CD4-positive, CD25-positive, alpha-beta regulatory T cell (primary cell): ENCODE measurements at regions not wholly inside any gene's neighbourhood (a gene's known extent, or its start where the extent isn't known, plus 50 kb on each side); places are given as distances from the start of the nearest gene placed in this dataset.

Experiments
- ATAC-seq, 2 donors: fragments of 150-1000 bp; cut with Tn5 transposase; one replicate each; pipeline ENCODE4 v1.10.0; 2021; ENCODE audit warnings: low read depth in 2 of 2, moderate number of reproducible peaks in 2 of 2, moderate library complexity in 1 of 2
- DNase-seq, 3 donors: peaks; one replicate each; pipeline versions ENCODE4 v3.0.0 to v3.0.0-alpha.2; 2012 to 2022; ENCODE audit warnings: mixed read lengths in 1 of 3
- H3K27ac ChIP-seq: one replicate; pipeline ENCODE4 v1.7.0; 2013; ENCODE audit warnings: mild to moderate bottlenecking, low read length; ENCODE audit not compliant: insufficient read depth, poor library complexity, severe bottlenecking
- H3K27me3 ChIP-seq: one replicate; pipeline ENCODE4 v1.7.0; 2013; ENCODE audit warnings: low read length; ENCODE audit not compliant: control insufficient read depth, insufficient read depth
- H3K36me3 ChIP-seq: one replicate; pipeline ENCODE4 v1.7.0; 2013; ENCODE audit warnings: mild to moderate bottlenecking, low read length, moderate library complexity; ENCODE audit not compliant: control insufficient read depth, insufficient read depth
- H3K4me1 ChIP-seq: 2 replicates; pipeline ENCODE4 v1.7.0; 2013; ENCODE audit warnings: mild to moderate bottlenecking, low read length; ENCODE audit not compliant: insufficient read depth, control insufficient read depth, poor library complexity, severe bottlenecking
- H3K4me3 ChIP-seq: one replicate; pipeline ENCODE4 v1.7.0; 2013; ENCODE audit warnings: low read depth, mild to moderate bottlenecking, low read length, moderate library complexity
- H3K9me3 ChIP-seq, 2 experiments: 1 replicate in 1 of 2; 2 replicates in 1 of 2; pipeline ENCODE4 v1.7.0; 2013; ENCODE audit warnings: low read length in 2 of 2, mild to moderate bottlenecking in 1 of 2, moderate library complexity in 1 of 2; ENCODE audit not compliant: control insufficient read depth in 2 of 2
- H3K27ac Mint-ChIP-seq, 3 donors: one replicate each; pipeline ENCODE4 v1.8.0; 2020 to 2022; ENCODE audit warnings: mild to moderate bottlenecking in 3 of 3, mixed read lengths in 3 of 3, moderate library complexity in 2 of 3
- H3K27me3 Mint-ChIP-seq: one replicate; pipeline ENCODE4 v1.8.0; 2022; ENCODE audit warnings: mild to moderate bottlenecking, mixed read lengths
- H3K36me3 Mint-ChIP-seq: one replicate; pipeline ENCODE4 v1.8.0; 2020; ENCODE audit warnings: mixed read lengths
- H3K4me1 Mint-ChIP-seq, 4 donors: one replicate each; pipeline ENCODE4 v1.8.0; 2020 to 2022; ENCODE audit warnings: mixed read lengths in 4 of 4, mild to moderate bottlenecking in 1 of 4
- H3K4me3 Mint-ChIP-seq, 4 donors: one replicate each; pipeline ENCODE4 v1.8.0; 2020 to 2022; ENCODE audit warnings: mild to moderate bottlenecking in 4 of 4, mixed read lengths in 4 of 4, moderate library complexity in 3 of 4
- H3K9me3 Mint-ChIP-seq, 7 donors: one replicate each; pipeline ENCODE4 v1.8.0; 2020 to 2022; ENCODE audit warnings: mixed read lengths in 7 of 7, mild to moderate bottlenecking in 3 of 7, moderate library complexity in 2 of 7

DNA sequence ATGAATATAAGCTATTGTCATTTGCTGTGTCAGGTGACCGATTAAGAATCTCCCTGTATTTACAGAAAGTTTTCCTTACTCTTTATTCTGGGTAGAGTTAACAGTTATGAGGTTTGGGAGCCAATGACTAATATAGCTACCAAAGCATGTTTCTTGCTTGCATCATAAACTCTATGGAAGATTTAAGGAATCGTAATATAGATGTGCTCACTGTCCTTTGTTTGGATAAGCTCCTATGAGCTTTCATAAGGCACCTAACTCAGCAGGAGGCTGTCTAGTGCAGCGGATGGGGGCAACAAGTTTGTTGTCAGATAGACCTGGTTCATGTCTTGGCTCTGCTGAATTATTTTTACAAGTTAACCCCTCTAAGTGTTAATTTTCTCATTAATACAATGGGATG is 75.0 kb upstream of the PAQR3 start:
- Mint-ChIP-seq H3K36me3 (no peaks in the 10 kb centered on the region), H3K9me3 (peaks cover 0 to 4% (median 0%) of the 10 kb centered on the region in 7 donors), H3K4me3 (no peak overlapping the region), H3K4me1 (no peaks in the 10 kb centered on the region), H3K27me3 (no peaks in the 10 kb centered on the region), H3K27ac (no peak overlapping the region)
- no peak overlapping the region for H3K27ac ChIP-seq
- H3K36me3 ChIP-seq, result no peaks in the 10 kb centered on the region
- no peaks in the 10 kb centered on the region for H3K27me3 ChIP-seq
- DNase-seq, result no peak
- no peak for ATAC-seq
- H3K9me3 ChIP-seq, result no peaks in the 10 kb centered on the region
- H3K4me1 ChIP-seq, result no peaks in the 10 kb centered on the region
- H3K4me3 ChIP-seq, result no peak overlapping the region

GRCh38 chr4:79013756-79014155 is 74.5 kb upstream of the PAQR3 start:
- no peaks in the 10 kb centered on the region for H3K36me3 Mint-ChIP-seq
- H3K9me3 ChIP-seq, result no peaks in the 10 kb centered on the region
- no peak overlapping the region for H3K27ac ChIP-seq
- H3K4me3 Mint-ChIP-seq, result no peak overlapping the region
- H3K27me3 Mint-ChIP-seq, result no peaks in the 10 kb centered on the region
- no peaks in the 10 kb centered on the region for H3K4me1 Mint-ChIP-seq
- ATAC-seq, result no peak
- no peak overlapping the region for H3K27ac Mint-ChIP-seq
- no peaks in the 10 kb centered on the region for H3K36me3 ChIP-seq
- no peaks in the 10 kb centered on the region for H3K27me3 ChIP-seq
- H3K9me3 Mint-ChIP-seq, result peaks cover 0 to 4% (median 0%) of the 10 kb centered on the region in 7 donors
- no peak for DNase-seq
- H3K4me1 ChIP-seq, result no peaks in the 10 kb centered on the region
- no peak overlapping the region for H3K4me3 ChIP-seq

GRCh38 chr4:78990938-78991810 is 51.9 kb upstream of the PAQR3 start:
- Mint-ChIP-seq H3K27ac (no peak overlapping the region), H3K4me1 (peaks cover 0 to 2% (median 0%) of the 10 kb centered on the region in 4 donors)

DNA sequence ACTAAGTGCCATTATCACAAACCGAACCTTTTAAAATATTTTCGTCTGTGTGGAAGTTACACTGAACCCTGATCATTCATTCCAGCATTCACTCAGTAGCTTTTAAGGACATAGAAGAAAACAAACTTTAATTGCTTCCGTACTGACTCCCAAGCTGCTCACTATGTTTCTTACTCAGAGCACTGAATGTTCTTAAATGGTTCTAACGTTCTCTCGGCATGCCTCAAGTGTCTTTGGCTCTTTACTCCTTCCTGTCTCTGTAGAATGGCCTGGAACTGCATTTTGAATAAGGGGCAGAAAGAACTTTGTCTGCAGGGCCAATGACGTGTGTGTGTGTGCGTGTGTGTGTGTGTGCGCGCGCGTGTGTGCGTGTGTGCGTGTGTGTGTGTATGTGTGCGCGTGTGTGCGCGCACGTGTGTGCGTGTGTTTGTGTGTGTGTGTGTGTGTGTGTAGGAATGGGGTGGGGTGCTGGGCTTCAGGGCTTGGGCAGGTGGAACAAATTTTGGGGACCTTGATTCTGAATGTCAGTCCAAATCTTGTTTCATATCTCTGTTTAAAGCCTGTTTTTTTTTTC is 50.5 kb upstream of the PAQR3 start:
- Mint-ChIP-seq H3K36me3 (no peaks in the 10 kb centered on the region), H3K4me1 (peaks cover 0 to 2% (median 0%) of the 10 kb centered on the region in 4 donors), H3K9me3 (no peaks in the 10 kb centered on the region), H3K27ac (no peak overlapping the region), H3K4me3 (no peak overlapping the region), H3K27me3 (peaks cover 5% of the 10 kb centered on the region)
- H3K4me3 ChIP-seq, result no peak overlapping the region
- peaks cover 3% of the 10 kb centered on the region for H3K27me3 ChIP-seq
- H3K27ac ChIP-seq, result no peak overlapping the region
- no peaks in the 10 kb centered on the region for H3K9me3 ChIP-seq
- H3K36me3 ChIP-seq, result no peaks in the 10 kb centered on the region
- ATAC-seq (no peak), DNase-seq (no peak)
- H3K4me1 ChIP-seq, result no peaks in the 10 kb centered on the region

More at GRCh38 chr4:78990938-78991810, 51.9 kb upstream of the PAQR3 start:
- Mint-ChIP-seq H3K27me3 (peaks cover 5% of the 10 kb centered on the region), H3K36me3 (no peaks in the 10 kb centered on the region), H3K9me3 (no peaks in the 10 kb centered on the region), H3K4me3 (no peak overlapping the region)
- H3K27me3 ChIP-seq, result peaks cover 3% of the 10 kb centered on the region
- no peaks in the 10 kb centered on the region for H3K36me3 ChIP-seq
- H3K4me1 ChIP-seq, result no peaks in the 10 kb centered on the region
- no peak overlapping the region for H3K27ac ChIP-seq
- H3K9me3 ChIP-seq, result no peaks in the 10 kb centered on the region
- no peak for ATAC-seq
- H3K4me3 ChIP-seq, result no peak overlapping the region
- DNase-seq, result no peak
